ENCODE measurements at regions not wholly inside any gene's neighbourhood (a gene's known extent, or its start where the extent isn't known, plus 50 kb on each side); places are given as distances from the start of the nearest gene placed in this dataset.

DNA sequence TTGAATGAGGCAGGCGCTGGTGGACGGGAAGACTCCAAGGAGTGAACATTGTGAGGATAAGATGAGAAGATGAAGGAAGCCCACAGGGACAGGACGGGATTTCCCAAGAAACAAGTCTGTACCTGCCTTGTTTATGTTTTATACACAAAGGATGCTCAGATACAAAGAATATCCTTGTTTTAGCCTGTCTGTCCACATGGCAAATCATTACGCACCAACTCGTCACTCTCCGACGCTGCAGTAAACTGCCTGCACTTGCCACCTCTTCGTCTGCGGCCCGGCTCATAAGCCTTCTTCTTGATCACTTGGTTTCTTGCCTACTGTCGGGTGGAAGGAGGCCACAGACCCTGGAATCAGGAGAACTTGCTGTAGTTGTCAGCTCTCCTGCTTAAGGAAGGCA, 85.4 kb downstream of the CD83 start:
- H3K4me3 ChIP-seq (ENCODE audit: control insufficient read depth, low read depth, low read length), result no peak overlapping the region
- TF ChIP-seq, protein P1, sequence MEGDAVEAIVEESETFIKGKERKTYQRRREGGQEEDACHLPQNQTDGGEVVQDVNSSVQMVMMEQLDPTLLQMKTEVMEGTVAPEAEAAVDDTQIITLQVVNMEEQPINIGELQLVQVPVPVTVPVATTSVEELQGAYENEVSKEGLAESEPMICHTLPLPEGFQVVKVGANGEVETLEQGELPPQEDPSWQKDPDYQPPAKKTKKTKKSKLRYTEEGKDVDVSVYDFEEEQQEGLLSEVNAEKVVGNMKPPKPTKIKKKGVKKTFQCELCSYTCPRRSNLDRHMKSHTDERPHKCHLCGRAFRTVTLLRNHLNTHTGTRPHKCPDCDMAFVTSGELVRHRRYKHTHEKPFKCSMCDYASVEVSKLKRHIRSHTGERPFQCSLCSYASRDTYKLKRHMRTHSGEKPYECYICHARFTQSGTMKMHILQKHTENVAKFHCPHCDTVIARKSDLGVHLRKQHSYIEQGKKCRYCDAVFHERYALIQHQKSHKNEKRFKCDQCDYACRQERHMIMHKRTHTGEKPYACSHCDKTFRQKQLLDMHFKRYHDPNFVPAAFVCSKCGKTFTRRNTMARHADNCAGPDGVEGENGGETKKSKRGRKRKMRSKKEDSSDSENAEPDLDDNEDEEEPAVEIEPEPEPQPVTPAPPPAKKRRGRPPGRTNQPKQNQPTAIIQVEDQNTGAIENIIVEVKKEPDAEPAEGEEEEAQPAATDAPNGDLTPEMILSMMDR (conservative IDR thresholded peaks at IDR 0.05; ENCODE audit: control insufficient read depth, insufficient read depth, low read depth, low read length), result no peak
- DNase-seq (ENCODE audit: low read depth), result no peak

DNA sequence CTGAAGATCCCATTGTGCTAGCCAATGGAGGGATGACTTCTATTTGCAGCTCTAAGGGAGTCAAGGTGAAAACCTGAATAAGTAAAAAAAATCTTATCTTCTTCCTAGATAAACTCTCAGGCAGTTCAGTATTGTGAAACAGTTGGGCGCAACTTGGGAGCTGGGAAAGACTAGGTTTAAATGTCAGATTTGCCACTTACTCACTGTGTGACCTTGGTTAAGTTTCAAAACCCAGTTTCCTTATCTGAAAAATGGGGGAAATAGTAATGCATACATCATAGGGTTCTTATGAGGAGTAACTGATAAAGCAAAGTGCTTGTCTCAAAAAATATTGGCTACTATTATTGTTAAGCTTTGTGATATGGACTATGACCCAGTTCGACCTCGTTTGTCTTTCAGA, 88.8 kb downstream of the CD83 start:
- no peak overlapping the region for H3K4me3 ChIP-seq (ENCODE audit: control insufficient read depth, low read depth, low read length)
- TF ChIP-seq, protein P1 (conservative IDR thresholded peaks at IDR 0.05; ENCODE audit: control insufficient read depth, insufficient read depth, low read depth, low read length), result no peak
- no peak for DNase-seq (ENCODE audit: low read depth)

DNA sequence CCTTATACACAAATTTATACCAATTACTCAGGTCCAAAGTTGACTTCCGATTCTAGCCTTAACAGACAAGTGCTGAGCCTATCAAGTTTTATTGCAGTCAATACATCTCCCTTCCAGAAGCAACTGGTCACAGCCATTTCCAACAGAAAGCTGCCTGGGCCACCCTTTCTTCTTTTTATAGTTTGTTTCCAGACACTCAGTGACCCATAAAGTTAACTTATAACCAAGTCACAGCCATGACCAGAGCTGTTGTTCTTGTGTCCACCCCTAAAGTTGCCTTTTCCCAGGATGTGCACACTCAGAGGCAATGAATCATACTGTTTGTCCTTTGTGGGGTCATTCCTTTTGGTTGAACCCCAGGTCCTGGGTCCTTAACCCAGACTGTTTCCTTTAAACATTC, 89.9 kb downstream of the CD83 start:
- DNase-seq (ENCODE audit: low read depth), result peak; percentile 29
- H3K4me3 ChIP-seq (ENCODE audit: control insufficient read depth, low read depth, low read length), result no peak overlapping the region
- TF ChIP-seq, protein P1 (conservative IDR thresholded peaks at IDR 0.05; ENCODE audit: control insufficient read depth, insufficient read depth, low read depth, low read length), result no peak

DNA sequence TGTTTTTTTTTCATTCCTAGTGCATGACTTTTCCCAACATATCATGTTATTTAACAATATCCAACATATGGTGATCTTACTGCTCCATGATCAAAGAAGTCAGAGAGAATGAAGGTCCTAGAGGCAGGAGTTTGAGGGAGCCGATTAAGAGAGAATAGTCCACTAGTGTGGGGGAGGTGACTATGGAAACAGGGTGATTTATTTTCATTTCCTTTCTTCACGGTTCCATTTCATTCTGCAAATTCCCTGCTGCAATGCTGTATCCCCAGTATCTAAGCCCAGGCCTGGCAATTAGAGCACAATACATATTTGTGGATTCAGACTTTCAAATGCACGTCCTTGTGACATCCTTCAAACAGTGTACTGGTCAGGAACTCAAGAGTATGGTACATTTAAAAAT, 91.4 kb downstream of the CD83 start:
- TF ChIP-seq, protein P1 (conservative IDR thresholded peaks at IDR 0.05; ENCODE audit: control insufficient read depth, insufficient read depth, low read depth, low read length), result no peak
- DNase-seq (ENCODE audit: low read depth), result no peak
- no peak overlapping the region for H3K4me3 ChIP-seq (ENCODE audit: control insufficient read depth, low read depth, low read length)

DNA sequence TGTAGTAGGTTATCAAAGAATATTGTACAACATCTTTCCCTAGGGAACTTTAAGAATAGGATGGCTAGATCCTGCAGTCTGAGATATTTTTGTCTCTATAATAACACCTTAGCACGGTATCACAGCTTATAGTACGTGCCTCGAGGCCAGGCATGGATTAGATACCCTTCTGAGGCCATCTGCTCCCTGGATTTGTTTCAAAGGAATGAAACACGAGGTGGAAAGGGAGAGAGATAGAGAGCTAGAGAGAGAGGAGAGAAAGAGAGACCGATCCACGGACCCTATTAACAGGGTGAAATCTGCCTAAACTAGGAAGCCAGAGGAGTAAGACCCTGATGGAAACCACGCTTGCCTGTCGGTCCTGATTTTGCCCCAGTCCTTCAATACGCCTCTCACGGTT, 92.5 kb downstream of the CD83 start:
- DNase-seq (ENCODE audit: low read depth), result no peak
- TF ChIP-seq, protein P1 (conservative IDR thresholded peaks at IDR 0.05; ENCODE audit: control insufficient read depth, insufficient read depth, low read depth, low read length), result no peak
- no peak overlapping the region for H3K4me3 ChIP-seq (ENCODE audit: control insufficient read depth, low read depth, low read length)

DNA sequence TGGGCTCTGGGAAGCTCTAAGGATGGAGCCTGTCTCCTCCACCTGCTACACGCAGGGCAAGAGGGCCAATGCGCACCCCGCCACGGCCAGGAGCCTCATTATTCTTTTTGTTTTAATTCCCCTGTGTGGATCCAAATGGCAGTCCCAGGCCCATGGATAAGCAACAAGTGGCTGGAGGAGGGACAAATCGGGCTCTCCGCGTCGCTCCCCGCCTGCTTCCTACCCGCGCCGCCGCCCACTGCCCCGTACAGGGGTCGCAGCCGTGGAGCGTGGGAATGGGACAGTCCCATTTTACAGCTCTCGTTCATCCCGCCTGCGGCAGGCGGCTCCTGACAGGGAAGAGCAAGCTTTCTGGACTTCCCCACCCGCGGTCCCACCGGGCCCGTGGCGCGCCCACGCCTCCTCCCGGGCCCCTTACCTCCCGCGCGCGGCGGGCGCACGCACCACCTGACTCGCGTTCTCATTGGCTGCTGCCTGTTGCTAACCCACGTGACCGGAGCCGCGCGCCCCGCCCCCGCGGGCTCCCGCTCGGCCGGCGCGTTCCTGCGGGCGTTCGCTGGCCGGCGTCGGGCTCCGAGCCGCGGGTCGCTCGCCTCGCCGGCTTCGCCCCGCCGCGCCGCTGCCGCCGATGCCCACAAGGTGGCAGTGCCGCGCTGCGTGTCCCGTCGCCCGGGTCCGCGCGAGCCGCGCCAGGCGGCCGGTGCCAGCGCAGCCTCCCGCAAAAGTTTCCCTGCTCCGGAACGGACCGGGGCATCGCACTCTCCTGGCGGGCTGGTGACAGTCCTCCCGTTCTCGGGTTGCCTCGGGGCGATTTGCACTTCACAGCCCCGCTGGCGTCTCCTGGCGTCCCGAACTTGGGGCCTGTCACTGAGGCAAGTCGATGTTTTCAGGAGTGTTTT, 93.3 kb downstream of the CD83 start:
- DNase-seq (ENCODE audit: low read depth), result peak; percentile 85
- TF ChIP-seq, protein P1 (conservative IDR thresholded peaks at IDR 0.05; ENCODE audit: control insufficient read depth, insufficient read depth, low read depth, low read length), result no peak
- H3K4me3 ChIP-seq (ENCODE audit: control insufficient read depth, low read depth, low read length), result peak overlapping the region; percentile 64

All from fibroblast of mammary gland (primary cell).